IMR-90 (cell line): ENCODE measurements at regions not wholly inside any gene's neighbourhood (a gene's known extent, or its start where the extent isn't known, plus 50 kb on each side); places are given as distances from the start of the nearest gene placed in this dataset.

ENCODE experiments used
- CEBPB ChIP-seq: IDR thresholded peaks from 2 replicates; pipeline ENCODE4 v1.6.1; 2012; ENCODE audit warnings: low read depth, low read length, improper control_type of control experiment
- CTCF ChIP-seq: conservative IDR thresholded peaks from 2 replicates; pipeline ENCODE4 v1.5.1; 2012; ENCODE audit warnings: mild to moderate bottlenecking, low read depth, low read length, improper control_type of control experiment
- POLR2A ChIP-seq: IDR thresholded peaks from 2 replicates; pipeline ENCODE4 v1.6.1; 2012; ENCODE audit warnings: mild to moderate bottlenecking, low read depth, low read length

- TF ChIP-seq CTCF (no peak), POLR2A (no peak), CEBPB (no peak)
Observed at GRCh38 chr16:8510160-8510559, 80.2 kb downstream of the TMEM114 start.
